Heart left ventricle (tissue), 16 donors: ENCODE measurements at regions not wholly inside any gene's neighbourhood (a gene's known extent, or its start where the extent isn't known, plus 50 kb on each side); places are given as distances from the start of the nearest gene placed in this dataset.
"Not testable (repeated sequence)": the region's sequence is repeated elsewhere in the genome, so short reads cannot be mapped to it uniquely, and the experiment has no call there.

ENCODE experiments used
- ATAC-seq, 4 donors: fragments of 200-7000 bp; cut with Tn5 transposase; one replicate each; pipeline ENCODE4 v1.9.1; 2020 to 2022; ENCODE audit warnings: moderate library complexity in 4 of 4, mild to moderate bottlenecking in 3 of 4, moderate number of reproducible peaks in 1 of 4
- DNase-seq, 5 donors: peaks; one replicate each; pipeline ENCODE4 v3.0.0-alpha.2; 2020
- H3K27ac ChIP-seq, 12 donors: fragments of 200-600 bp; sonication (generic) in 4 of 12; one replicate each; pipeline versions ENCODE4 v1.5.0 to v1.8.0; 2016 to 2022; ENCODE audit warnings: mild to moderate bottlenecking in 2 of 12
- H3K27me3 ChIP-seq, 9 donors: fragments of 200-600 bp; sonication (generic) in 2 of 9; one replicate each; pipeline versions ENCODE4 v1.5.1 to v1.8.0; 2016 to 2022; ENCODE audit warnings: mild to moderate bottlenecking in 3 of 9
- H3K36me3 ChIP-seq, 9 donors: fragments of 200-600 bp; sonication (generic) in 2 of 9; one replicate each; pipeline versions ENCODE4 v1.5.0 to v1.8.0; 2018 to 2022; ENCODE audit warnings: mild to moderate bottlenecking in 2 of 9
- H3K4me1 ChIP-seq, 12 donors: fragments of 200-600 bp; sonication (generic) in 4 of 12; one replicate each; pipeline versions ENCODE4 v1.5.0 to v1.8.0; 2016 to 2022; ENCODE audit warnings: mild to moderate bottlenecking in 3 of 12
- H3K4me3 ChIP-seq, 12 donors: fragments of 200-600 bp; sonication (generic) in 4 of 12; one replicate each; pipeline versions ENCODE4 v1.5.0 to v1.8.0; 2017 to 2022; ENCODE audit warnings: mild to moderate bottlenecking in 9 of 12, moderate library complexity in 4 of 12
- H3K9me3 ChIP-seq, 12 donors: fragments of 200-600 bp; sonication (generic) in 4 of 12; one replicate each; pipeline versions ENCODE4 v1.5.0 to v1.8.0; 2016 to 2022; ENCODE audit warnings: mild to moderate bottlenecking in 1 of 12
- POLR2A ChIP-seq, 2 donors: fragments of 450-650 bp; IDR thresholded peaks; one replicate each; pipeline ENCODE4 v1.6.1; 2017; ENCODE audit warnings: antibody characterized with exemption in 2 of 2, mild to moderate bottlenecking in 2 of 2, moderate library complexity in 2 of 2
- WGBS, 4 donors: extraction: QIAGEN DNeasy Blood & Tissue Kit in 2 of 4; methylation state at CpG; one replicate each; pipeline versions ENCODE4 v1.1.5 to v1.1.7; 2013 to 2018; 5-methylcytosine and 5-hydroxymethylcytosine counted together
- intact Hi-C, 10 donors: fragments of 100-400 bp; cut with DNase I; formaldehyde crosslinking; loops; one replicate each; pipeline versions ENCODE4 v1.11.1 to v1.14.2; 2022
- TF ChIP-seq, protein P1 (sequence below), 12 donors: fragments of 200-600 bp; sonication (generic) in 4 of 12; IDR thresholded peaks; one replicate each; pipeline versions ENCODE4 v1.5.0 to v1.8.0; 2018 to 2022; ENCODE audit warnings: antibody characterized with exemption in 12 of 12, mild to moderate bottlenecking in 5 of 12
- donor health status: ischemic (EF 13 %, LVEDD 7.1; RV severe dilation, severe dysfunction).
- donor health status: healthy with polysubstance abuse.
- donor health status: DM: no; HTN: yes; CAD: no.
- donor health status: DM: no; HTN: no; CAD: no.
- donor health status: ischemic (EF 25% LVEDD 6.9; RV normal size, moderate dysfunction).
- donor health status: ischemic (EF 25% LVEDD 5.7; RV mildly dilated, moderate dysfunction).
- donor health status: healthy.
- donor health status: DM: yes; HTN: yes; CAD: no.
- donor health status: ischemic (EF 35%, LVEDD 5.7; RV mildly dilated, moderate dysfunction).
- donor health status: nonischemic (EF 11% LVEDD 7.7; RV severe dilation, severe dysfunction).
- donor health status: DM: yes; HTN: yes; CAD: no.
- donor health status: PGD.
- donor health status: ischemic (EF 29% LVEDD 5.4; RV normal size, mild dysfunction).
- donor health status: nonischemic (EF 23%, LVEDD 6.1; RV moderate dilation, normal function).

DNA sequence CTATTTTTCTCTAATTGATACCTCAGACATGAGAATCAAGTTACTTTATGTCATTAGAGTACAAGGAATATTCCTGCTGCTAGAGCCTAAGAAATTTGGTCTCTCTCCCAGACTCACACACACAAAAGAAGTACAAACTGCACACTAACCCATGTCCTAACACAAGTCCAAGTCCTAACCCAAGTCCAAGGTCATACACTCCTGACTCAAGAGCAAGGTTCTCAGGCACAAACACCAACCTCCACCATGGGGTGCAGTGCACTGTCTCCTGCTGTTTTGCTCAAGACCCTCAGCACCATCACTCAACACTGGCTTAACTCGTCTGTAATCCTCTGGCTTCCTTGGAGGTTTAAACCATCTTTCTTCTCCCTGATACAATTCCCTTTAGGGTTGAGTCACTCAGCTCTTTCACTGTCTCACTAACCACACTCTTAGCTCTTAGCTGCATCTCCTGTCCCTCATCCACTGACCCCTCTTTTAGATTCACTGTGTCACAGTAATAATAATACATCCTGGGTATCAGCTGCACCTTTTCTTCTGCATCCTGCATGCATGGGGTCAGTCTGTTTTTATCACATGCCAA, 129.8 kb downstream of the BCL2L11 start:
- ATAC-seq (peak in 1 of 4 donors; percentile 41), DNase-seq (no peak)
- TF ChIP-seq, protein P1, sequence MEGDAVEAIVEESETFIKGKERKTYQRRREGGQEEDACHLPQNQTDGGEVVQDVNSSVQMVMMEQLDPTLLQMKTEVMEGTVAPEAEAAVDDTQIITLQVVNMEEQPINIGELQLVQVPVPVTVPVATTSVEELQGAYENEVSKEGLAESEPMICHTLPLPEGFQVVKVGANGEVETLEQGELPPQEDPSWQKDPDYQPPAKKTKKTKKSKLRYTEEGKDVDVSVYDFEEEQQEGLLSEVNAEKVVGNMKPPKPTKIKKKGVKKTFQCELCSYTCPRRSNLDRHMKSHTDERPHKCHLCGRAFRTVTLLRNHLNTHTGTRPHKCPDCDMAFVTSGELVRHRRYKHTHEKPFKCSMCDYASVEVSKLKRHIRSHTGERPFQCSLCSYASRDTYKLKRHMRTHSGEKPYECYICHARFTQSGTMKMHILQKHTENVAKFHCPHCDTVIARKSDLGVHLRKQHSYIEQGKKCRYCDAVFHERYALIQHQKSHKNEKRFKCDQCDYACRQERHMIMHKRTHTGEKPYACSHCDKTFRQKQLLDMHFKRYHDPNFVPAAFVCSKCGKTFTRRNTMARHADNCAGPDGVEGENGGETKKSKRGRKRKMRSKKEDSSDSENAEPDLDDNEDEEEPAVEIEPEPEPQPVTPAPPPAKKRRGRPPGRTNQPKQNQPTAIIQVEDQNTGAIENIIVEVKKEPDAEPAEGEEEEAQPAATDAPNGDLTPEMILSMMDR (IDR thresholded peaks at IDR 0.05), result no peak
- no peak for TF ChIP-seq POLR2A (IDR thresholded peaks at IDR 0.05)
- WGBS, 4 donors, result 63 to 76% (median 69%) methylated on average over 1 of the region's 1 CpG
- intact Hi-C loops, result no loop called here
- Histone ChIP-seq H3K4me1 (peaks cover 0 to 11% (median 0%) of the 10 kb centered on the region in 12 donors), H3K27ac (no peak overlapping the region), H3K4me3 (no peak overlapping the region), H3K9me3 (no peaks in the 10 kb centered on the region), H3K27me3 (no peaks in the 10 kb centered on the region), H3K36me3 (peaks cover 0 to 18% (median 0%) of the 10 kb centered on the region in 9 donors)

DNA sequence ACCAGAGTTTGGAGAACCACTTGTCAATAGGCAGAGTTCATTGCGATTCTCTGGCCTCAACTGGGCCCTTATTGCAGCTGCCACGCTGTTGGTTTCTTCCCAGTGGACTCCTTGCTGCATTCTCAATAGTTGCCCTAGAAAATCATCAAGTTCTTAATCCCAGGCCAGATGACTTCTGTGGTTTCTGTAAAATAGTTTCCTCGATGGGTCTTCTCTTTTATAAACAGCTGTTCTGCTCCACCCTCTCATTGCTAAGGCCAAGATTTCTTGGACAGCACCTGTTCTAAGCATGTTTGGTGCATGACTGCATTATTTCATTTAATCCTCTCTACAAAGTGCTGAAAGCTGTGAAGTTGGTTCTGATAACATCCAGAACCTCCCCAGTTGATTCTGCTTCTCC, 131.0 kb downstream of the BCL2L11 start:
- peaks cover 0 to 13% (median 0%) of the 10 kb centered on the region in 9 donors for H3K36me3 ChIP-seq
- no peak for TF ChIP-seq POLR2A (IDR thresholded peaks at IDR 0.05)
- TF ChIP-seq, protein P1 (IDR thresholded peaks at IDR 0.05), result no peak
- ATAC-seq (no peak), DNase-seq (no peak)
- H3K27ac ChIP-seq, result no peak overlapping the region
- 85 to 89% (median 87%) methylated on average over 3 of the region's 3 CpGs for WGBS, 4 donors
- no peak overlapping the region for H3K4me3 ChIP-seq
- H3K9me3 ChIP-seq, result no peaks in the 10 kb centered on the region
- intact Hi-C loops, result no loop called here
- H3K4me1 ChIP-seq, result peaks cover 0 to 11% (median 0%) of the 10 kb centered on the region in 12 donors
- no peaks in the 10 kb centered on the region for H3K27me3 ChIP-seq

DNA sequence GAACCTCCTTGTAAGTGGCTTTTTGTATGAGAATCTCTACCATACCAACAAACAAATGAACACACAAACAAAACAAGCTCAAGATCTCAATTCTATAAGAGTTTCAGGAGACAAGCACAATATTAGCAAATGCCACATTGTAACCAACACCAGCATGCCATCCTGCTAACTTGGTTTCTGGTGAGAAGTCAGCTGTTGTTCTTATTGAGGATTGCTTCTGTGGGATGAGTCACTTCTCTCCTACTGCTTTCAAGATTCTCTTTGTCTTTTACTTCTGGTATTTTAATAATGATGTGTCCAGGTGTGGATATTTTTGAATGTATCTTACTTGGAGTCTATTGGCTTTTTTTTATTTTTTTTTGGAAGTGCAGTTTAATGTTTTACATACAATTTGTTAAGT, 131.7 kb downstream of the BCL2L11 start:
- no peak overlapping the region for H3K27ac ChIP-seq
- DNase-seq (no peak), ATAC-seq (no peak)
- intact Hi-C loops, result no loop called here
- H3K4me3 ChIP-seq, result no peak overlapping the region
- no peaks in the 10 kb centered on the region for H3K9me3 ChIP-seq
- no peaks in the 10 kb centered on the region for H3K27me3 ChIP-seq
- H3K36me3 ChIP-seq, result peaks cover 0 to 12% (median 0%) of the 10 kb centered on the region in 9 donors
- H3K4me1 ChIP-seq, result peaks cover 0 to 11% (median 0%) of the 10 kb centered on the region in 12 donors
- TF ChIP-seq, protein P1 (IDR thresholded peaks at IDR 0.05), result no peak
- TF ChIP-seq POLR2A (IDR thresholded peaks at IDR 0.05), result no peak

DNA sequence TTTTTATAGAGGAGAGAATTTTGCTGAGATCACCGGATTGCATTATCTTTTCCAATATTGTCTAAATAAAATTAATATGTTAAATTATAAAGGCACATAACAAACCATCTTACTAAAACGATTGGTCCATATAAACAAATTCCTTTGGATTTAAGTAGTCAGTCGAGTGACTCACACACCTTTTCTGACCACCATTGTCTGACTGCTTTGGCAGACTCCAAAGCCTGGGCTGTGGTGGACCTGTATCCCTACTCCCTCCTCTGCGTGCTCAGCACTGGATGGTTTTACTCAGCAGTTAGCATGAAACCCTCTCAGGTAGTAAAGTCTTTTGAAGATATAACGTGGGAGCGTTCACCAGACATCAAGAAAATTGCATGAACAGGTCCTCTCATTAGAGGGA, 134.2 kb downstream of the BCL2L11 start:
- H3K4me3 ChIP-seq, H3K9me3 ChIP-seq, H3K4me1 ChIP-seq, H3K27me3 ChIP-seq, ATAC-seq, H3K27ac ChIP-seq, intact Hi-C loops, H3K36me3 ChIP-seq, DNase-seq: not testable (repeated sequence)
- WGBS, 4 donors, result 87 to 94% (median 89%) methylated on average over 5 to 6 of the region's 6 CpGs

DNA sequence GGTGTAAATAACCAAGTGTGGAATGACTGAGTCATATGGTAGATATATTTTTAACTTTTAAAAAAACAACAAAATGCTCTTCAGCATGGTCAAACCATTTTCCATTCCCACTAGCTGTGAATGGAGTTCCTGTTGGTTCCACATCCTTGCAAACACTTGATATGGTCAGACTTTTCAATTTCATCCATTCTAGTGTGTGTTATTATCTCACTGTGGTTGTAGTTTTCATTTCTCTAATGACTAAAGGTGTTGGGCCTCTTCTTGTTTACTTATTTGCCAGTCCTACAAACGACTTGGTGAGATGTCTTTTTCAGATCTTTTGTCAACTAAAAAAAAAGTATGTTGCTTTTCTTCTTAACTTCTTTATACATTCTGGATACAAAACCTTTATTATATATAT, 135.9 kb downstream of the BCL2L11 start:
- H3K27me3 ChIP-seq, intact Hi-C loops, H3K27ac ChIP-seq, H3K4me3 ChIP-seq, H3K4me1 ChIP-seq, H3K9me3 ChIP-seq, H3K36me3 ChIP-seq, ATAC-seq, DNase-seq: not testable (repeated sequence)
- 44 to 50% methylated on average over 1 of the region's 1 CpG; no CpG with 5 or more reads in 2 of the 4 donors for WGBS, 4 donors

DNA sequence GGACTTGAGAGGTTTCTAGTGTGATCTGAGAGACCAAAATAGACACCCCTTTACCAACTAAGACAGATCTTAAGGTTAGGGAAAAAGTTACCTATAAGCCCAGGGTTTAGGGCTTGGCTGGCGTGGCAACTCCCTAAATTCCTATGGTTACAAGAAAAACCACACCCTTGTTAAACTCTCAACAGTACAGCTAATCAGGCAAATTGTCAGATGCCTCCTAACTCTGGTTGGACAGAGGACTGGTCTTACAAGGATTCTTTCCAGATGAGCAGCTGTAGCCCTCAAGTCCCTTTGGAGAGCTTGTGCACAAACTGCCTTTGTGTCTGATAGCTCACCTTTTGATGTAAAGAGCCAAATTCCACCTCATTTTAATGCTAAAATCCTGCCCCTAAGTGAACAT, 136.9 kb downstream of the BCL2L11 start:
- H3K36me3 ChIP-seq, ATAC-seq, H3K9me3 ChIP-seq, H3K27ac ChIP-seq, H3K4me3 ChIP-seq, intact Hi-C loops, DNase-seq, H3K4me1 ChIP-seq, H3K27me3 ChIP-seq: not testable (repeated sequence)
- 90 to 100% methylated on average over 1 of the region's 1 CpG; no CpG with 5 or more reads in 2 of the 4 donors for WGBS, 4 donors

DNA sequence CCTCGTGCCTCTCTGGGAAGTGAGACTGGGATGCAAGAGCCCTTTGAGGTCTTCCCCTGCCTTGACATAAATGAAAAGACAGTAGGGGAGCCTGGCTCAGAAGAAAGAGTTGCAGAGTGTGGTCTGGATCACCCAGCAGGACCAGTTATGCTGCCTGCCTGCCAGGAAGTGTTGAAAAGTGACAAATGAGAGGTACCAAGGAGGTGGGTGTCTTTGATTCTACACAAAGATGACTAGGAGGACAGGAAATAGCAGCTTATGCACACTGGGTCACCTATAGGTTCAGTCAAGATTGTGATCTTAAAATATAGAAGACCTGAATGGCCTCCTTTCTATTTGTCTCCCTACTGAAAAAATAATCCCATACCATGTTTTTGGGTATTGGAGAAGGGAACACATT, 137.6 kb downstream of the BCL2L11 start:
- H3K4me1 ChIP-seq, H3K36me3 ChIP-seq, DNase-seq, H3K27me3 ChIP-seq, H3K9me3 ChIP-seq, H3K27ac ChIP-seq, ATAC-seq, intact Hi-C loops, H3K4me3 ChIP-seq: not testable (repeated sequence)
- WGBS, 4 donors, result 100% methylated on average over 1 of the region's 1 CpG; no CpG with 5 or more reads in 2 of the 4 donors

DNA sequence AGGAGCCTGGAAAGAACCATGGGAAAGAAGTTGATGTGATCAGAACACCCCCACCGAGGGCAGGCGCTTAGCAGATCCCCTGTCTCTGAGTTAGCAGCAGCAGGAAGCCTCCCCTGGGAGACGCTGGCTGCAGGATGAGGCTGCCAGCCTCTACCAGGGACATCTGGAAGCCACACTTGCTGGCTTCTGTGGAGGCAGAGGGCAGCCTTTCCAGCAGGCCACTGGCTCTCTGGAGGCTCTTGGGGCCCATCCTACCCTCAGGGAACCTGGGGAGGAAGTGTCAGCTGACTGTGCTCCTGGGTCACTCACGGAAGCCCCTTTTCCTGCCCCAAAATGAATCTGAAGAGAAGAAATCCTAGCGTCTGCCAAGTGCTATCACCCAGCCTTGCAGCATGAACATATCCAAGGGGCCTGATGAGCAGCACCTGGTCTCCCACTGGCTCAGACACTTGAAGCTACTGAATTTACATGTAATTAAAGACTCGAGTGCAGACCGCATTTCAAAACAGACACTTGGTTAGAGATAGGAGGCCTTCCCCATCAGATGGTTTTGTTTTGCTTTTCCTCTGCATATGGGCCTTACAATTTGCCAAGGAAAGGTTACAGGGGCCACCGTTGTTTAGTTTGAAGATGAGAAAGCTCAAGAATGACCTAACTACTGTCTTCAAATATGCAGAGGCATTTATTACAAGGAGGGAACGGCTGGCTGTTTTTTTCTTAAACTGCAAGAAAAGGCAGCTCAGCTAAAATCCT, 142.1 kb downstream of the BCL2L11 start:
- intact Hi-C loops, H3K27me3 ChIP-seq, DNase-seq, H3K36me3 ChIP-seq, H3K4me1 ChIP-seq, H3K9me3 ChIP-seq, H3K27ac ChIP-seq, H3K4me3 ChIP-seq, ATAC-seq: not testable (repeated sequence)
- 62 to 74% (median 66%) methylated on average over 3 to 6 of the region's 9 CpGs for WGBS, 4 donors
